Cardiac muscle cell (in vitro differentiated cells and primary cell): ENCODE measurements at regions not wholly inside any gene's neighbourhood (a gene's known extent, or its start where the extent isn't known, plus 50 kb on each side); places are given as distances from the start of the nearest gene placed in this dataset.

ENCODE experiments used
- DNase-seq, 2 donors: peaks; one replicate each; pipeline versions ENCODE4 v3.0.0 to v3.0.0-alpha.2; 2010 to 2017; ENCODE audit warnings: low read depth in 1 of 2, low spot score in 1 of 2
- H3K27ac ChIP-seq: fragments of 200-600 bp; sonication (generic); 2 replicates; pipeline ENCODE4 v1.5.1; 2016
- H3K27me3 ChIP-seq: fragments of 200-600 bp; sonication (generic); 2 replicates; pipeline ENCODE4 v1.6.0; 2016; ENCODE audit warnings: control low read depth
- H3K36me3 ChIP-seq: fragments of 200-600 bp; sonication (generic); 2 replicates; pipeline ENCODE4 v1.5.1; 2016; ENCODE audit warnings: control low read depth
- H3K4me1 ChIP-seq: fragments of 200-600 bp; sonication (generic); 2 replicates; pipeline ENCODE4 v1.8.1; 2017; ENCODE audit warnings: low read depth, mild to moderate bottlenecking, mixed run types
- H3K4me3 ChIP-seq: fragments of 200-600 bp; sonication (generic); 2 replicates; pipeline ENCODE4 v1.5.1; 2016; ENCODE audit warnings: mild to moderate bottlenecking
- H3K9me3 ChIP-seq: fragments of 200-600 bp; sonication (generic); 2 replicates; pipeline ENCODE4 v1.5.1; 2017; ENCODE audit warnings: low read depth, mild to moderate bottlenecking, control low read depth
- CTCF ChIP-seq: IDR thresholded peaks from 2 replicates; pipeline ENCODE4 v1.5.1; 2012; ENCODE audit warnings: low read depth, mild to moderate bottlenecking, low read length

- H3K27ac ChIP-seq, result no peak overlapping the region
- DNase-seq, result no peak
- no peak for TF ChIP-seq CTCF
Observed at GRCh38 chr11:29260939-29261705, 755.7 kb downstream of the KCNA4 start.

GRCh38 chr11:29258411-29258810 is 758.4 kb downstream of the KCNA4 start:
- H3K9me3 ChIP-seq, result no peaks in the 10 kb centered on the region
- H3K4me1 ChIP-seq, result no peaks in the 10 kb centered on the region
- no peak overlapping the region for H3K4me3 ChIP-seq
- DNase-seq, result no peak
- H3K27me3 ChIP-seq, result no peaks in the 10 kb centered on the region
- H3K36me3 ChIP-seq, result no peaks in the 10 kb centered on the region
- no peak overlapping the region for H3K27ac ChIP-seq
- TF ChIP-seq CTCF, result no peak

More at GRCh38 chr11:29260939-29261705, 755.7 kb downstream of the KCNA4 start:
- Histone ChIP-seq H3K9me3 (no peaks in the 10 kb centered on the region), H3K27me3 (no peaks in the 10 kb centered on the region), H3K4me3 (no peak overlapping the region), H3K36me3 (no peaks in the 10 kb centered on the region), H3K4me1 (no peaks in the 10 kb centered on the region)

GRCh38 chr11:29256580-29256979 is 760.2 kb downstream of the KCNA4 start:
- no peak for DNase-seq
- TF ChIP-seq CTCF, result no peak
- Histone ChIP-seq H3K27me3 (no peaks in the 10 kb centered on the region), H3K27ac (no peak overlapping the region), H3K9me3 (no peaks in the 10 kb centered on the region), H3K4me1 (no peaks in the 10 kb centered on the region), H3K36me3 (no peaks in the 10 kb centered on the region), H3K4me3 (no peak overlapping the region)

GRCh38 chr11:29255401-29255800 is 761.4 kb downstream of the KCNA4 start:
- no peak for TF ChIP-seq CTCF
- Histone ChIP-seq H3K4me3 (no peak overlapping the region), H3K4me1 (no peaks in the 10 kb centered on the region)

GRCh38 chr11:29251738-29252137 is 765.1 kb downstream of the KCNA4 start:
- no peak overlapping the region for H3K4me3 ChIP-seq
- no peaks in the 10 kb centered on the region for H3K27me3 ChIP-seq
- no peak overlapping the region for H3K27ac ChIP-seq
- H3K9me3 ChIP-seq, result no peaks in the 10 kb centered on the region
- no peaks in the 10 kb centered on the region for H3K4me1 ChIP-seq
- H3K36me3 ChIP-seq, result no peaks in the 10 kb centered on the region
- DNase-seq, result no peak
- no peak for TF ChIP-seq CTCF

More at GRCh38 chr11:29255401-29255800, 761.4 kb downstream of the KCNA4 start:
- peak in 1 of 2 donors; percentile 7 for DNase-seq
- no peaks in the 10 kb centered on the region for H3K9me3 ChIP-seq
- H3K27ac ChIP-seq, result no peak overlapping the region
- H3K36me3 ChIP-seq, result no peaks in the 10 kb centered on the region
- H3K27me3 ChIP-seq, result no peaks in the 10 kb centered on the region
